DOHH2 (cell line): ENCODE measurements at regions not wholly inside any gene's neighbourhood (a gene's known extent, or its start where the extent isn't known, plus 50 kb on each side); places are given as distances from the start of the nearest gene placed in this dataset.

Experiments
- H3F3A ChIP-seq: fragments of 200-600 bp; sonication (generic), shearing (Covaris generic); 2 replicates; pipeline ENCODE4 v1.6.0; 2016; ENCODE audit warnings: antibody characterized with exemption, mild to moderate bottlenecking; ENCODE audit not compliant: control insufficient read depth, insufficient read depth
- H3K27ac ChIP-seq: fragments of 200-600 bp; sonication (generic); 2 replicates; pipeline ENCODE4 v1.5.1; 2014; ENCODE audit warnings: low read depth, mild to moderate bottlenecking, low read length, moderate library complexity
- H3K27me3 ChIP-seq: fragments of 200-600 bp; sonication (generic); 2 replicates; pipeline ENCODE4 v1.6.1; 2014; ENCODE audit warnings: mild to moderate bottlenecking, low read length, mixed read lengths; ENCODE audit not compliant: control insufficient read depth
- H3K36me3 ChIP-seq: fragments of 200-600 bp; sonication (generic); 2 replicates; pipeline ENCODE4 v1.6.1; 2014; ENCODE audit warnings: mild to moderate bottlenecking, low read length, moderate library complexity, mixed read lengths; ENCODE audit not compliant: control insufficient read depth
- H3K4me1 ChIP-seq: fragments of 200-600 bp; sonication (generic); 2 replicates; pipeline ENCODE4 v1.6.1; 2014; ENCODE audit warnings: mild to moderate bottlenecking, low read length, mixed read lengths; ENCODE audit not compliant: control insufficient read depth
- H3K4me2 ChIP-seq: fragments of 200-600 bp; sonication (generic); 2 replicates; pipeline ENCODE4 v1.6.0; 2014; ENCODE audit warnings: mild to moderate bottlenecking, low read length, moderate library complexity
- H3K4me3 ChIP-seq: fragments of 200-600 bp; sonication (generic); 2 replicates; pipeline ENCODE4 v1.5.1; 2014; ENCODE audit warnings: mild to moderate bottlenecking, low read length, mixed read lengths
- H3K79me2 ChIP-seq: fragments of 200-600 bp; sonication (generic); 2 replicates; pipeline ENCODE4 v1.6.1; 2014; ENCODE audit warnings: mild to moderate bottlenecking, low read length, mixed read lengths; ENCODE audit not compliant: control insufficient read depth
- H3K9me2 ChIP-seq: fragments of 200-600 bp; sonication (generic); replicated peaks from 2 replicates; pipeline ENCODE4 v1.6.1; 2014; ENCODE audit warnings: mild to moderate bottlenecking, low read length, mixed read lengths; ENCODE audit not compliant: control insufficient read depth
- H3K9me3 ChIP-seq: fragments of 200-600 bp; sonication (generic); 2 replicates; pipeline ENCODE4 v1.6.1; 2014; ENCODE audit warnings: antibody characterized with exemption, low read length, mixed read lengths; ENCODE audit not compliant: control insufficient read depth, insufficient read depth
- H4K20me1 ChIP-seq: fragments of 200-600 bp; sonication (generic); 2 replicates; pipeline ENCODE4 v1.6.0; 2014; ENCODE audit warnings: low read depth, mild to moderate bottlenecking, antibody characterized with exemption, low read length, moderate library complexity; ENCODE audit not compliant: control insufficient read depth, insufficient read depth
- CTCF ChIP-seq: fragments of 200-600 bp; sonication (generic); IDR thresholded peaks from one replicate; pipeline ENCODE4 v1.5.1; 2014; ENCODE audit warnings: antibody characterized with exemption, mild to moderate bottlenecking, low read depth, low read length; ENCODE audit not compliant: poor library complexity, severe bottlenecking
- EZH2phosphoT487 ChIP-seq: fragments of 200-600 bp; sonication (generic); IDR thresholded peaks from 2 replicates; pipeline ENCODE4 v1.6.1; 2017; ENCODE audit warnings: borderline replicate concordance, mild to moderate bottlenecking, antibody characterized with exemption, low read length, moderate library complexity, mixed read lengths

GRCh38 chr17:71224824-71225575 lies 895.8 kb upstream of the SOX9 start:
- no peaks in the 10 kb centered on the region for H3K27me3 ChIP-seq
- no peak for TF ChIP-seq CTCF
- TF ChIP-seq EZH2phosphoT487 = no peak
- H3K9me2 ChIP-seq = no peaks in the 10 kb centered on the region
- H3F3A ChIP-seq = no peaks in the 10 kb centered on the region
- H3K9me3 ChIP-seq = no peaks in the 10 kb centered on the region
- no peaks in the 10 kb centered on the region for H4K20me1 ChIP-seq
- no peaks in the 10 kb centered on the region for H3K79me2 ChIP-seq
- no peak overlapping the region for H3K27ac ChIP-seq
- H3K4me1 ChIP-seq = no peaks in the 10 kb centered on the region
- H3K36me3 ChIP-seq = no peaks in the 10 kb centered on the region
- no peak overlapping the region for H3K4me3 ChIP-seq
- H3K4me2 ChIP-seq = no peak overlapping the region

- Histone ChIP-seq H3K36me3 (no peaks in the 10 kb centered on the region), H3K9me3 (no peaks in the 10 kb centered on the region), H3K79me2 (no peaks in the 10 kb centered on the region), H4K20me1 (no peaks in the 10 kb centered on the region), H3K9me2 (no peaks in the 10 kb centered on the region), H3F3A (no peaks in the 10 kb centered on the region), H3K27me3 (no peaks in the 10 kb centered on the region), H3K27ac (no peak overlapping the region), H3K4me1 (no peaks in the 10 kb centered on the region), H3K4me3 (no peak overlapping the region), H3K4me2 (no peak overlapping the region)
- TF ChIP-seq EZH2phosphoT487 (no peak), CTCF (no peak)
Measured at GRCh38 chr17:71227841-71228240, 893.0 kb upstream of the SOX9 start.

DNA sequence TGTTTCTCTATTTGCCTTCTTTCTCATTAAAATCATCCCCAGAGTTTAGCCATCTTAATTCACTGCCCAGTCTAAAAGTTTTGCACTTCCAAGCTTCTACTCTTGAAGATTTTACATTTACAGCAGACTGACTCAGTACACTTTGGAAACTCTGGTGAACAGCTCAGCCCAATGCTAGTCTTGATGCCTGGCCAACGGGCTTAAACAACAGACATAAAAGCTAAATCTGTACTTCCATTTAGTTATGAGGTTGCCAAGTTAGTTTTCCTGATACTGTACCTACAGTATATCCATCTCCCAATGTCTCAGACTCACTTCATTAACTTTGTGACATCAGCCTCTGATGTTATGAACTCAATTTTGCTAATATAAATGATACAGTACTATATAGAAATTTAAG lies 891.8 kb upstream of the SOX9 start:
- Histone ChIP-seq H3K9me3 (no peaks in the 10 kb centered on the region), H3K36me3 (no peaks in the 10 kb centered on the region), H3K4me3 (no peak overlapping the region), H3K79me2 (no peaks in the 10 kb centered on the region), H3K4me1 (no peaks in the 10 kb centered on the region), H3K27ac (no peak overlapping the region), H4K20me1 (no peaks in the 10 kb centered on the region), H3K4me2 (no peak overlapping the region), H3F3A (no peaks in the 10 kb centered on the region), H3K27me3 (no peaks in the 10 kb centered on the region), H3K9me2 (no peaks in the 10 kb centered on the region)
- TF ChIP-seq EZH2phosphoT487 (no peak), CTCF (no peak)
